ENCODE measurements at regions not wholly inside any gene's neighbourhood (a gene's known extent, or its start where the extent isn't known, plus 50 kb on each side); places are given as distances from the start of the nearest gene placed in this dataset.

- no peak for FAIRE-seq
- no peak for DNase-seq (ENCODE audit: low spot score)
Measured at GRCh38 chr1:181863736-181864135, 197.8 kb downstream of the ZNF648 start.

GRCh38 chr1:181863006-181863405 is 198.5 kb downstream of the ZNF648 start:
- FAIRE-seq = no peak
- no peak for DNase-seq (ENCODE audit: low spot score)

DNA sequence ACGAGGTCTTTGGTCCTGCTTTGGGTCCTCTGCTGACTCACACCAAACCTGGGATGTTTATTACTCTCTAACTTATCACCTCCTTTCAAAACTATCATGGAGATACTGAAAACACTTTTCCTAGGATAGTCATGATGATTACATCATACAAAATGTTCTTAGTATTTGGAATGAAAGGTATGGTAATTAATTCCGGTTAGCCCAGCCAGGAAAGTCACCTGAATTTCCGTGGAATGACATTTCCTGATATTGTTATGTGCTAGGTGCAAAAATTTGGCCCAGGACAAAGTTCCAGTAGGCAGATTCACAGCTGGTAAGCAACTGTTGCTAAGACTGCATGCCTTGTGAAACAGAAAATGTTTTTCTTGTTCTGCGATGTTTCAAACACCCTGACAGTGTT is 203.4 kb downstream of the ZNF648 start:
- FAIRE-seq (no peak), DNase-seq (ENCODE audit: low spot score) (no peak)

All from RCC 7860 (cell line).